ENCODE measurements at regions not wholly inside any gene's neighbourhood (a gene's known extent, or its start where the extent isn't known, plus 50 kb on each side); places are given as distances from the start of the nearest gene placed in this dataset.

- TF ChIP-seq EZH2 (IDR thresholded peaks at IDR 0.05; ENCODE audit: borderline replicate concordance, low read depth, low read length, severe bottlenecking): no peak
- TF ChIP-seq CTCF (IDR thresholded peaks at IDR 0.05; ENCODE audit: borderline replicate concordance, extremely low read depth, low read length, poor library complexity, severe bottlenecking): no peak
Measured at GRCh38 chr16:26457095-26457494, 609.6 kb upstream of the C16orf82 start.

Measured in DND-41 (cell line).